Daoy (cell line): ENCODE measurements at regions not wholly inside any gene's neighbourhood (a gene's known extent, or its start where the extent isn't known, plus 50 kb on each side); places are given as distances from the start of the nearest gene placed in this dataset.

Experiments
- DNase-seq: peaks from one replicate; pipeline ENCODE4 v3.0.0-alpha.2; 2015; ENCODE audit warnings: low read depth

DNA sequence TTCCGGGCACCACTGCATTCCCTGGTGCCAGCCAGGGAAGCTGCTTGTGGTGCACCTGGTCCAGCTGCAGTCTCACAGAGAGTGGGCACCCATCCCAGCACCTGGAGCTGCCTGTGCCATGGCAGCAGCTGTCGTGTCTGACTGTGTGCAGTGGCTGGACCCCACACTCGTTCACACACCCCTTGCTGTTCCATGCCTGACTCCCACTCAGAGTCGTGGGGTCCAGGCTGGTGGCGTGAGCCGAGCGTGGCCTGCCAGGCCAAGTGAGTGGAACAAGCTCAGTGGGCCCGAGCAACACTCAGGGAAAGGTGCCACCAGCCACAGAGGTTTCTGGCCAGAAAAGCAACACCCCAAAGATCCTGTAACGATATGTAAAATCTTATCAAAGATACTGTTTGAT, 97.2 kb upstream of the KCNK1 start:
- no peak for DNase-seq

- DNase-seq = peak; percentile 35
These were observed 95.6 kb upstream of the KCNK1 start for GRCh38 chr1:233518344-233518743.

- peak; percentile 80 for DNase-seq
These were observed 93.4 kb upstream of the KCNK1 start for GRCh38 chr1:233520261-233521191.

DNA sequence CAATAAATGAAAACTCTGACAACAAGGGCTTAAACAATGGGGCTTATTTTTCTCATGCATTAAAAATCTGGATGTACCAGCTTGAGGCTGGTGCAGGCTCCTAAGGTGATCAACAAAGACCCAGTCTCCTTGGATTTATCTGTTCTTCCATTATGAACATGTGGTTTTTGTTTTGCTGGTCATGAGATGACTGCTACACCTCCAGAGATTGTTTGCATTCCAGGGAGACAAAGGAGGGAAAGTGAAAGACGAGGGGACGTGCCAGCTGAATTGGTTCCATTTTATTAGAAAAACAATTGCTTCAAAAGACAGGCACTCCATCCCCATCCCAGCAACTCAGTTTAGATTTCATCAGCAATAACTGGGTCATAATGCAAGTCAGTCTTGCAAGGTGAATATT, 90.9 kb upstream of the KCNK1 start:
- DNase-seq = no peak

DNA sequence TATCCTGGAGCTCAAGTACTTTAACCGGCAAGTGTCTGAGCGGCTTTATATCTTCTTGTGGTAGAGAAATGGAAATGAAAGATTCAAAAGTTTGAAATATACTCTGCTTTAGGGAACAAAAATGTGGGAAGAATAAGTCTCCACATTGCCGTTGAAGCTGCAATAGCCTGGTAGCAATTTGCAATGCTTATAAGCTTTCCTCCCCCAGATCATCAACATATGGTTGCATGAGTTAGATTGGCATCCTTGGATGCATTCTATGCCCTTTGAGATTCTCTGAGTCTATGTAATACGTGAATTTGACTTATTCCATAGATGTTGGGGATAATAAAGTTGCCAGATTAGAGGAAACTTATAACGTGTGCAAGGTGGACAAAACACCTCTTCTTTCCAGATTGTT, 86.1 kb upstream of the KCNK1 start:
- DNase-seq = no peak

DNA sequence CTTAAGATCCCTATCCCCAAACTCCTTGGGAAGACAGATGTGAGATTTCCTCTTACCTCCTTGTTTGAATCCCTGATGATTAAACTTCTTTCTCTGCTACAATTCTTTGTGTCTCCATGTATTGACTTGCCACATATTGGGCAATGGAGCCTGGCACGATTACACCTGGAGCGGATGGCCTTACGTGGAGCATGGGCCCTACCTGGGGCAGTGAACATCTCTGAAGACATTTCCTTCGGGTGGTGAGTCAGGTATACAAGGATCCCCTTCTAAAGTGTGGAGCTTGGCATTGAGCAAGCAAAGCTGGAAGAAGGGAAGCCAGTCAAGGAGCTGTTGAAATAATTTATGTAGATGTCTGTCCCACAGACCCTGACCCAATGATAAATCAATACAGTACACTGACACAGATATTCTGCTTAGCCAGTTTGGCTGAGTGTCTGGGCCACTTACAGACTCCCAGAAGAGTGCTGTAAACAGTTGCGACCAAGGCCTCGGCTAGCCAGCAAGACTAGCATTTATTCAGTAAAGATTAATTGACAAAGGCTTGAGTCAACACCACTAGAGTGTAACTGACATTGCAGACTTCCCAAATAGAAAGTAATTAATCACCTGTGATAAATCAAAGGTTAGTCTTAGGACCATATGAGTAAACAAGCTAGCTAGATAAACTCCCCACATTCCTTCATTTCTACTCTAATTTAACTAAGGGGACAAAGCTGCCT, 83.1 kb upstream of the KCNK1 start:
- no peak for DNase-seq

DNA sequence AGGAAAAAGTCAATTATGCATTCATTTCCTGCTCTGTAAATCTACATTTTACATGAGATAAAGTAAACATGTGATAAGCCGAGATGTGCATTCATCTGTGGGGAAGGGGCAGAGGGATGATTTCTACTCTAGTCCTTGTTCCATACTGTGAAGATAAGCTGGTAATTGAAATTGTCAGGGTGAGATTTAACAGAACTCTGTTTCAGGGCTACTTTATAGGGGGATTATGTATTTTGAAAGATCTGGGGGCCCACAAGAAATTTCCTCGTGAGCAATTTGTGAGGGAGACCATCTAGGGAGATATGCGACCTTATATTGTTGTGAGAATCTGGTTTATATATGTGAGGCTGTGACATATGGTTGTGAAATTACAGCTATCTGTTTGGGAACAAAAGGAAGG, 73.1 kb upstream of the KCNK1 start:
- no peak for DNase-seq

- peak; percentile 96 for DNase-seq
These were observed 70.3 kb upstream of the KCNK1 start for GRCh38 chr1:233543338-233544255.

DNA sequence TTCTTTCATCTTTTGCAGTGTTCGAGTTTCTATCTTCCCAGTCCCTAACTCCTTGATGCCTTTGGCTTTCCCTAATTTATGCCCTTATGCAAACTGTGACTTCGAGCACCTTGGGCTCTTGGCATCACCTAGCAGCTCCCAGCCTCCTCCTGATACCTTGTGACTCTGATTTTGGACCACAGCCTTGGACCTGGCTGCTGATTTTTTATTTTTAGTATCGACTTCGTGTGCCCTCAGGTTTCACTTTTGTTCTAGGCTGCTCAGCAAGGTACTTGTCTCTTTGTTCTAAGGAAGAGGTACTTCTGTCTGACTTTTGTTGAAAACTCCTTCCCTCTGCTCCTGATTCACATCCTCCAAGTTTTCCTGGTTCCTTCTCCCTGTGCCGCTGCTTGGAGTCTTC, 69.6 kb upstream of the KCNK1 start:
- DNase-seq = no peak

DNA sequence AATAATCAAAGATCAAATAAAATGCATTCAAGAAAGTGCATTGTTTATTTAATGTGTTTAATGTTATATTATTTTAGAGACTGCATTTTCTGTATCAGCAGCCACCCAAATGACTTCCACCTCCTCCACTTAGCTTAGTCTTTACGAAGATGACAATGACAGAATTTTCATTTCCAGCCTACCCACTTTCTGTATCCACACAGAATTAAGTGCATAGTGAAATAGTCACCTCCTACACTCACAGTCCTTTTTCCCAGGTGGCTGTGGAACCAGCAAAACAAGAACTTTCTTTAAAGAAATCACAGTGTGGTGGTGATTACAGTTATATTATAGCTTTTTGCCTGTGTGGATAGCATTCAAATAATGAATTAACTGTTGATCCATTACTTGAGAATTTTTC, 66.2 kb upstream of the KCNK1 start:
- no peak for DNase-seq

DNA sequence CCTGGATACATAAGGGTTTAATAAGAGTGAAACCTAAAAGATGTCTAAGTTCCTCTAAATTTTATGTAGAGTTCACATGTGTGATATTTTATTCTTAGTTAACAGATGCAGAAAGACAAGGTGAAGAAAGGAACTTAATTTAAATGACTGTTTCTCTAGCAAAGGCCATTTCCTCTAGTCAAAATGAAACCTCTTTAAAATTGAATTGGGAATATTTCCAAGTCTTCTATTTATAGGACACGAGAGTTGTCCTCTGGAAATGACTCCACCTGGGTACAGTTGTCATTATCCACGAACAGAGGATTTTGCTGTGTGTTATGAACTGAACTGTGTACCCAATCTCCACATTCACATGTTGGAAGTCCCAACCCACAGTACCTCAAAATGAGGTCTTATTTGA, 64.5 kb upstream of the KCNK1 start:
- DNase-seq = no peak

DNA sequence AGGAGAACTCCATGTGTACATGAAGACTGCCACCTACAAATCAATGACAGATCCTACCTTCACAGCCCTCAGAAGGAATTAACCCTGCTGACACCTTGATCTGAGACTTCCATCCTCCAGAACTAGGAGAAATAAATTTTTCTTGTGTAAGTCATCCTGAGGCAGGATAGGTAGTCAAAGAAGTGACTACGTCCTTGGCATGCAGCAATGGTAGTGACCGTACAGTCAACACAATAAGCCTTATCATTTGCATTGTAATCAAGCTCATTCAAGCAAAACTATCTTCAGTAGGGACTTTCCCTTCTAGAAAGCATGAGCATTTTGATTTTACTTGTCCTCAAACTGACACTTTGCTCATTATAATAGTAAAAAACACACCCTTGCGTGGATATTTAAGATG, 64.0 kb upstream of the KCNK1 start:
- no peak for DNase-seq

GRCh38 chr1:233554037-233554436, 59.9 kb upstream of the KCNK1 start:
- peak; percentile 4 for DNase-seq

- DNase-seq = no peak
These were observed 52.0 kb upstream of the KCNK1 start for GRCh38 chr1:233561708-233562426.
